ENCODE measurements at regions not wholly inside any gene's neighbourhood (a gene's known extent, or its start where the extent isn't known, plus 50 kb on each side); places are given as distances from the start of the nearest gene placed in this dataset.
A peak's percentile ranks its signal among the peaks of the same experiment; 100 is the strongest.
"Not testable (repeated sequence)": the region's sequence is repeated elsewhere in the genome, so short reads cannot be mapped to it uniquely, and the experiment has no call there.

GRCh38 chrX:109889289-109890006, 113.5 kb upstream of the TMEM164 start:
- no peak for DNase-seq (ENCODE audit: insufficient read length)
- no peak for TF ChIP-seq POLR2A (IDR thresholded peaks at IDR 0.05; ENCODE audit: low read depth, low read length)
- TF ChIP-seq POLR2AphosphoS5 (IDR thresholded peaks at IDR 0.05; ENCODE audit: low read depth, low read length): no peak
- TF ChIP-seq TAF1 (IDR thresholded peaks at IDR 0.05; ENCODE audit: borderline replicate concordance, low read depth, low read length): no peak
- peak; percentile 9 for FAIRE-seq

DNA sequence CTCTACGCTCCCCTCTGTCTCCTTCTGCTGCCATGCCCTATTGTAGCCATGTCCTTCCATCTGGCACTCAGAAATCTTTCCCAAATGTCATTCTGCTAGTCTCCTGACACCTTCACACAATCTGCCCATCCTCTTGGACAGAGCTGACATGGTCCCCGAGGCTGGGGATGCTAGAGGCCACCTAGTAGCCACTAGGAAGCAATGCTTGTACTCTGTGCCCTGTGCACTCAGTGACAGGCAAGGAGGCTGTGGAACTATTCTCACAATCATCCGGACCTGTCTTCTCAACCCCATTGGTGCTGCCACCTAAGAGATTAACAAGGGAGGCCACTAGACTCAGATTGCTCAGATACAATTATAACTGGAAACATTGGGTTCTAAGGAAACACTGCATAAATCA, 112.6 kb upstream of the TMEM164 start:
- FAIRE-seq (peak; percentile 79), DNase-seq (ENCODE audit: insufficient read length) (no peak)
- TF ChIP-seq POLR2AphosphoS5 (IDR thresholded peaks at IDR 0.05; ENCODE audit: low read depth, low read length) (no peak), POLR2A (IDR thresholded peaks at IDR 0.05; ENCODE audit: low read depth, low read length) (no peak), TAF1 (IDR thresholded peaks at IDR 0.05; ENCODE audit: borderline replicate concordance, low read depth, low read length) (no peak)

- peak; percentile 97 for FAIRE-seq
- TF ChIP-seq POLR2AphosphoS5 (IDR thresholded peaks at IDR 0.05; ENCODE audit: low read depth, low read length) (no peak), TAF1 (IDR thresholded peaks at IDR 0.05; ENCODE audit: borderline replicate concordance, low read depth, low read length) (no peak), POLR2A (IDR thresholded peaks at IDR 0.05; ENCODE audit: low read depth, low read length) (no peak)
Observed at GRCh38 chrX:109890910-109891502, 111.9 kb upstream of the TMEM164 start.

DNA sequence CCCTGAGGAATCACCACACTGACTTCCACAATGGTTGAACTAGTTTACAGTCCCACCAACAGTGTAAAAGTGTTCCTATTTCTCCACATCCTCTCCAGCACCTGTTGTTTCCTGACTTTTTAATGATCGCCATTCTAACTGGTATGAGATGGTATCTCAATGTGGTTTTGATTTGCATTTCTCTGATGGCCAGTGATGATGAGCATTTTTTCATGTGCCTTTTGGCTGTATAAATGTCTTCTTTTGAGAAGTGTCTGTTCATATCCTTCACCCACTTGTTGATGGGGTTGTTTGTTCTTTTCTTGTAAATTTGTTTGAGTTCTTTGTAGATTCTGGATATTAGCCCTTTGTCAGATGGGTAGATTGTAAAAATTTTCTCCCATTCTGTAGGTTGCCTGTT, 106.9 kb upstream of the TMEM164 start:
- DNase-seq (ENCODE audit: insufficient read length); FAIRE-seq: not testable (repeated sequence)

More at GRCh38 chrX:109890910-109891502, 111.9 kb upstream of the TMEM164 start:
- DNase-seq (ENCODE audit: insufficient read length): no peak

GRCh38 chrX:109902665-109903064, 100.2 kb upstream of the TMEM164 start:
- no peak for FAIRE-seq
- no peak for TF ChIP-seq POLR2AphosphoS5 (IDR thresholded peaks at IDR 0.05; ENCODE audit: low read depth, low read length)
- TF ChIP-seq POLR2A (IDR thresholded peaks at IDR 0.05; ENCODE audit: low read depth, low read length): no peak
- DNase-seq (ENCODE audit: insufficient read length): no peak

DNA sequence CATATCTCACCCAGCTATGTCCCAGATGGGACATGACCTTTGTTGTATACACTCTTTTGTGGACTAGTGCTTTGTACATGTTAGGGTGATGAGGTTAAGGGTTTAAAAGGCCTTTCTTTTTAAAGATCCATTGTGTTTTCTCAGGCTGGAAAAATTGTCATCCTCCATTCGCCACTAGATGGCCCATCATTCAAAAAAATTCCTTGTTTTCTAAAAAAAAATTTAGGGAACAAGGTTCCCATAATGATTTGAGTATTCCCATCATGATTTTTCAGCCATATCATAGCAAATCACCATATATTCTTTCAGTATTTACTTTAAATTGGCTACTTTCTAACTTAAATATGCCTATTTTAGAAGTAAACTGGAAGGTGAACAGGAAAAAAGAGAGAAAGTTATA, 91.9 kb upstream of the TMEM164 start:
- TF ChIP-seq POLR2AphosphoS5 (IDR thresholded peaks at IDR 0.05; ENCODE audit: low read depth, low read length) (no peak), TAF1 (IDR thresholded peaks at IDR 0.05; ENCODE audit: borderline replicate concordance, low read depth, low read length) (no peak), POLR2A (IDR thresholded peaks at IDR 0.05; ENCODE audit: low read depth, low read length) (no peak)
- FAIRE-seq: peak; percentile 14
- no peak for DNase-seq (ENCODE audit: insufficient read length)

DNA sequence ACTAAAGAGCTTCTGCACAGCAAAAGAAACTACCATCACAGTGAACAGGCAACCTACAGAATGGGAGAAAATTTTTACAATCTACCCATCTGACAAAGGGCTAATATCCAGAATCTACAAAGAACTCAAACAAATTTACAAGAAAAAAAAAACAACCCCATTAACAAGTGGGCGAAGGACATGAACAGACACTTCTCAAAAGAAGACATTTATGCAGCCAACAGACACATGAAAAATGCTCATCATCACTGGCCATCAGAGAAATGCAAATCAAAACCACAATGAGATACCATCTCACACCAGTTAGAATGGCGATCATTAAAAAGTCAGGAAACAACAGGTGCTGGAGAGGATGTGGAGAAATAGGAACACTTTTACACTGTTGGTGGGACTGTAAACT, 89.9 kb upstream of the TMEM164 start:
- FAIRE-seq: not testable (repeated sequence)

GRCh38 chrX:109914114-109914849, 88.6 kb upstream of the TMEM164 start:
- no peak for FAIRE-seq
- TF ChIP-seq POLR2AphosphoS5 (IDR thresholded peaks at IDR 0.05; ENCODE audit: low read depth, low read length) (no peak), POLR2A (IDR thresholded peaks at IDR 0.05; ENCODE audit: low read depth, low read length) (no peak), TAF1 (IDR thresholded peaks at IDR 0.05; ENCODE audit: borderline replicate concordance, low read depth, low read length) (no peak)

More for the DNA sequence above, 89.9 kb upstream of the TMEM164 start:
- DNase-seq (ENCODE audit: insufficient read length): not testable (repeated sequence)

GRCh38 chrX:109918753-109919152, 84.2 kb upstream of the TMEM164 start:
- no peak for FAIRE-seq
- no peak for TF ChIP-seq POLR2AphosphoS5 (IDR thresholded peaks at IDR 0.05; ENCODE audit: low read depth, low read length)
- no peak for TF ChIP-seq POLR2A (IDR thresholded peaks at IDR 0.05; ENCODE audit: low read depth, low read length)
- TF ChIP-seq TAF1 (IDR thresholded peaks at IDR 0.05; ENCODE audit: borderline replicate concordance, low read depth, low read length): no peak
- DNase-seq (ENCODE audit: insufficient read length): no peak

More at GRCh38 chrX:109914114-109914849, 88.6 kb upstream of the TMEM164 start:
- DNase-seq (ENCODE audit: insufficient read length): no peak

- DNase-seq (ENCODE audit: insufficient read length) (no peak), FAIRE-seq (no peak)
- TF ChIP-seq POLR2AphosphoS5 (IDR thresholded peaks at IDR 0.05; ENCODE audit: low read depth, low read length) (no peak), POLR2A (IDR thresholded peaks at IDR 0.05; ENCODE audit: low read depth, low read length) (no peak), TAF1 (IDR thresholded peaks at IDR 0.05; ENCODE audit: borderline replicate concordance, low read depth, low read length) (no peak)
Observed at GRCh38 chrX:109920325-109920724, 82.6 kb upstream of the TMEM164 start.

- TF ChIP-seq POLR2AphosphoS5 (IDR thresholded peaks at IDR 0.05; ENCODE audit: low read depth, low read length) (no peak), POLR2A (IDR thresholded peaks at IDR 0.05; ENCODE audit: low read depth, low read length) (no peak), TAF1 (IDR thresholded peaks at IDR 0.05; ENCODE audit: borderline replicate concordance, low read depth, low read length) (no peak)
- DNase-seq (ENCODE audit: insufficient read length) (no peak), FAIRE-seq (no peak)
Observed at GRCh38 chrX:109920868-109921267, 82.0 kb upstream of the TMEM164 start.

DNA sequence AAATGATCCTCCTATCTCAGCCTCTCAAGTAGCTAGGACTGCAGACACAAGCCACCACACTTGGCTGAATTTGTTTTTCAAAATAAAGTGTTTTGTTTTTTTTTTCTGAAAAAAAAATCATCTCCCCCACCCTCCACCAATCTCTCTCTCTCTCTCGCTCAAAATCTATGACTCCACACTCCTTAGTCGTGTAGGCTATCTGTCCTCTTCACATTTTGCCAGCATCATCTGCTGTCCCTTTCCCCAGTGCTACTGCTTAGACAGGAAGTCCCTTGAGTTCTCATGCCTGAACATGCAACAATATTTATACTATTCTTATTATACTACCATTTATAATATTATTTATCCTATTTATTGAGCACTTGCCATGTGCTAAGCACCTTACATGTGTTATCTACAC, 80.7 kb upstream of the TMEM164 start:
- TF ChIP-seq POLR2AphosphoS5 (IDR thresholded peaks at IDR 0.05; ENCODE audit: low read depth, low read length) (no peak), TAF1 (IDR thresholded peaks at IDR 0.05; ENCODE audit: borderline replicate concordance, low read depth, low read length) (no peak), POLR2A (IDR thresholded peaks at IDR 0.05; ENCODE audit: low read depth, low read length) (no peak)
- FAIRE-seq (no peak), DNase-seq (ENCODE audit: insufficient read length) (no peak)

DNA sequence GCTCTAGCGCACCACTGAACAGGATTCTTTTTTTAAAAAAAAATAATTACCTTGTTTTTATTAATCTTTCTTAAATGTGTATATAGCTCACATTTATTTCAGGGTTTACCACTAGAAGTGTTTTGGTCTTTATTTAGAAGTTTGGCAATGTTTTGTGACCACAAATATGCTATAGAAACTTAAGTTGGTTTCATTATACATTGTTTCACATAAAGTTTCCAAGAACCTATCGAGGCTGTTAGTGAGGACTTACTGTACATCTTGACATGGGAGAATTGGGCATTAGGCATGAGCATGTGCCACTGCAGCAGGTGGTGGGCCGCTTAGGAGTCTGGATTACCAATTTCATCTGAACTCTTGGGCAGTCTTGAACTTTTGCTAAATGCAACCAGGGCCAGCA, 77.9 kb upstream of the TMEM164 start:
- not testable (repeated sequence) for DNase-seq (ENCODE audit: insufficient read length); FAIRE-seq

Data from GM12892 (cell line).